Transverse colon (tissue), 4 donors: ENCODE measurements at regions not wholly inside any gene's neighbourhood (a gene's known extent, or its start where the extent isn't known, plus 50 kb on each side); places are given as distances from the start of the nearest gene placed in this dataset.

Experiments used
- CTCF ChIP-seq, 5 experiments: fragments of 200-600 bp in 3 of 5; fragments of 450-650 bp in 2 of 5; sonication (generic) in 3 of 5; IDR thresholded peaks; 1 replicate in 2 of 5; 2 replicates in 3 of 5; pipeline ENCODE4 v1.5.1; 2016 to 2017; ENCODE audit warnings: antibody characterized with exemption in 5 of 5, inconsistent platforms in 3 of 5, mild to moderate bottlenecking in 2 of 5, moderate library complexity in 1 of 5
- POLR2A ChIP-seq: fragments of 450-650 bp; IDR thresholded peaks from one replicate; pipeline ENCODE4 v1.6.1; 2016; ENCODE audit warnings: antibody characterized with exemption, mild to moderate bottlenecking, moderate library complexity
- POLR2AphosphoS5 ChIP-seq, 3 donors: sonication (generic); formaldehyde crosslinking; IDR thresholded peaks; one replicate each; pipeline ENCODE4 v1.6.1; 2016; ENCODE audit warnings: antibody characterized with exemption in 3 of 3

DNA sequence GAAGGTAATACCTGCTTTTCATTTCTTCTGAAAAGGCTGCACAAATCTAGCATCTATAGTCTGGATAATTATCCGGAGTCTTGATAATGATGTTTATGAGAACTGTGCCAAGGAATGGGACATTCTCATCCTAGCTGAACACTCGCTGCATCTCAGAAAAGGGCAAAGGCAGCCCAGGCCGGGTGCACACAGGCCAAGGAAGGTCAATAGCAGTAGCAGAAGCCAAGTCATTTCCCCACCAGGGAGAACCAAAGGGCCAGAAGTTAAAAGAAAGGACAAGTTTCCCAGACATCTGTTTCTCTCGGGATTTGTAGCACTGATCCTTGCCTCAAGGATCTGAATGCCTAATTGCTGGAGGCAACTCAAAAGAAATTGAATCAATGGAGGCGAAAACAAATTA lies 66.1 kb upstream of the ANKRD55 start:
- TF ChIP-seq CTCF (IDR thresholded peaks at IDR 0.05) (no peak), POLR2AphosphoS5 (IDR thresholded peaks at IDR 0.05) (no peak), POLR2A (no peak)
